GM23338 (cell line): ENCODE measurements at regions not wholly inside any gene's neighbourhood (a gene's known extent, or its start where the extent isn't known, plus 50 kb on each side); places are given as distances from the start of the nearest gene placed in this dataset.

Source experiments
- CTCF ChIP-seq, 2 experiments: fragments of 200-600 bp in 1 of 2; sonication (generic) in 1 of 2; conservative IDR thresholded peaks; 2 replicates each; pipeline versions ENCODE4 v1.5.1 to v1.6.1; 2016 to 2017; ENCODE audit warnings: antibody characterized with exemption in 2 of 2, low read depth in 2 of 2, mild to moderate bottlenecking in 2 of 2, moderate library complexity in 1 of 2
- EZH2 ChIP-seq: fragments of 200-600 bp; sonication (generic); IDR thresholded peaks from one replicate; pipeline ENCODE4 v1.8.0; 2017; ENCODE audit warnings: antibody characterized with exemption, mild to moderate bottlenecking, low read depth; ENCODE audit not compliant: unreplicated experiment
- EZH2phosphoT487 ChIP-seq: fragments of 200-600 bp; sonication (generic); IDR thresholded peaks from one replicate; pipeline ENCODE4 v1.8.1; 2018; ENCODE audit warnings: antibody characterized with exemption; ENCODE audit not compliant: unreplicated experiment
- JUNB ChIP-seq: IDR thresholded peaks from one replicate; pipeline ENCODE4 v1.6.1; 2016; ENCODE audit warnings: antibody characterized with exemption; ENCODE audit not compliant: unreplicated experiment
- POLR2AphosphoS5 ChIP-seq: IDR thresholded peaks from 2 replicates; pipeline ENCODE4 v1.6.1; 2016; ENCODE audit warnings: antibody characterized with exemption, low read depth
- REST ChIP-seq: IDR thresholded peaks from one replicate; pipeline ENCODE4 v1.6.1; 2018; ENCODE audit warnings: antibody characterized with exemption; ENCODE audit not compliant: unreplicated experiment
- ZNF331 ChIP-seq: fragments of 250-450 bp; sonication (Bioruptor Pico); IDR thresholded peaks from 2 replicates; pipeline ENCODE4 v1.5.0; 2020; ENCODE audit warnings: low read depth, mild to moderate bottlenecking, moderate library complexity

GRCh38 chr18:8984131-8984721, 118.3 kb upstream of the NDUFV2 start:
- TF ChIP-seq POLR2AphosphoS5 (no peak), EZH2phosphoT487 (no peak), CTCF (conservative IDR thresholded peaks at IDR 0.05; ENCODE audit: low read depth in 2 of 2) (no peak), EZH2 (no peak), JUNB (no peak), REST (no peak), ZNF331 (CRISPR knock-in tag) (no peak)
